Prostate gland (tissue), 2 donors: ENCODE measurements at regions not wholly inside any gene's neighbourhood (a gene's known extent, or its start where the extent isn't known, plus 50 kb on each side); places are given as distances from the start of the nearest gene placed in this dataset.

Experiments
- CTCF ChIP-seq, 4 experiments: fragments of 200-600 bp in 2 of 4; fragments of 450-650 bp in 2 of 4; sonication (generic) in 2 of 4; IDR thresholded peaks; 1 replicate in 3 of 4; 2 replicates in 1 of 4; pipeline ENCODE4 v1.5.1; 2016 to 2019; ENCODE audit warnings: antibody characterized with exemption in 4 of 4, mild to moderate bottlenecking in 2 of 4, moderate library complexity in 2 of 4
- POLR2A ChIP-seq: fragments of 450-650 bp; IDR thresholded peaks from one replicate; pipeline ENCODE4 v1.6.1; 2016; ENCODE audit warnings: antibody characterized with exemption, mild to moderate bottlenecking

- TF ChIP-seq CTCF (IDR thresholded peaks at IDR 0.05) (no peak), POLR2A (no peak)
Measured at GRCh38 chr3:135771760-135772159, 193.8 kb upstream of the PPP2R3A start.
